ENCODE measurements at regions not wholly inside any gene's neighbourhood (a gene's known extent, or its start where the extent isn't known, plus 50 kb on each side); places are given as distances from the start of the nearest gene placed in this dataset.

GRCh38 chr13:90400372-90400771 lies 947.1 kb upstream of the MIR17HG start:
- POLR2A ChIA-PET, result no interaction called here
- no peak for ATAC-seq
- CTCF ChIA-PET, result no interaction called here
- H3K4me1 Mint-ChIP-seq, result peaks cover 24% of the 10 kb centered on the region
- DNase-seq (ENCODE audit: low spot score), result no peak
- H3K27ac Mint-ChIP-seq, result no peak overlapping the region
- no peak overlapping the region for H3K4me3 Mint-ChIP-seq
- H3K9me3 Mint-ChIP-seq, result peaks cover 35% of the 10 kb centered on the region
- no peak for TF ChIP-seq NFYB (CRISPR knock-in tag; conservative IDR thresholded peaks at IDR 0.05; ENCODE audit: low read depth)
- TF ChIP-seq, protein P1, sequence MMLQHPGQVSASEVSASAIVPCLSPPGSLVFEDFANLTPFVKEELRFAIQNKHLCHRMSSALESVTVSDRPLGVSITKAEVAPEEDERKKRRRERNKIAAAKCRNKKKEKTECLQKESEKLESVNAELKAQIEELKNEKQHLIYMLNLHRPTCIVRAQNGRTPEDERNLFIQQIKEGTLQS (CRISPR knock-in tag; conservative IDR thresholded peaks at IDR 0.05), result no peak
- TF ChIP-seq TCF7 (CRISPR knock-in tag; IDR thresholded peaks at IDR 0.05; ENCODE audit: low read depth), result no peak
- no peak for TF ChIP-seq KAT7 (CRISPR knock-in tag; IDR thresholded peaks at IDR 0.05; ENCODE audit: borderline replicate concordance)
- TF ChIP-seq CREM (CRISPR knock-in tag; IDR thresholded peaks at IDR 0.05), result no peak
- TF ChIP-seq, protein P2, sequence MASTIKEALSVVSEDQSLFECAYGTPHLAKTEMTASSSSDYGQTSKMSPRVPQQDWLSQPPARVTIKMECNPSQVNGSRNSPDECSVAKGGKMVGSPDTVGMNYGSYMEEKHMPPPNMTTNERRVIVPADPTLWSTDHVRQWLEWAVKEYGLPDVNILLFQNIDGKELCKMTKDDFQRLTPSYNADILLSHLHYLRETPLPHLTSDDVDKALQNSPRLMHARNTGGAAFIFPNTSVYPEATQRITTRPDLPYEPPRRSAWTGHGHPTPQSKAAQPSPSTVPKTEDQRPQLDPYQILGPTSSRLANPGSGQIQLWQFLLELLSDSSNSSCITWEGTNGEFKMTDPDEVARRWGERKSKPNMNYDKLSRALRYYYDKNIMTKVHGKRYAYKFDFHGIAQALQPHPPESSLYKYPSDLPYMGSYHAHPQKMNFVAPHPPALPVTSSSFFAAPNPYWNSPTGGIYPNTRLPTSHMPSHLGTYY (CRISPR knock-in tag; IDR thresholded peaks at IDR 0.05), result no peak
- TF ChIP-seq, protein P3, sequence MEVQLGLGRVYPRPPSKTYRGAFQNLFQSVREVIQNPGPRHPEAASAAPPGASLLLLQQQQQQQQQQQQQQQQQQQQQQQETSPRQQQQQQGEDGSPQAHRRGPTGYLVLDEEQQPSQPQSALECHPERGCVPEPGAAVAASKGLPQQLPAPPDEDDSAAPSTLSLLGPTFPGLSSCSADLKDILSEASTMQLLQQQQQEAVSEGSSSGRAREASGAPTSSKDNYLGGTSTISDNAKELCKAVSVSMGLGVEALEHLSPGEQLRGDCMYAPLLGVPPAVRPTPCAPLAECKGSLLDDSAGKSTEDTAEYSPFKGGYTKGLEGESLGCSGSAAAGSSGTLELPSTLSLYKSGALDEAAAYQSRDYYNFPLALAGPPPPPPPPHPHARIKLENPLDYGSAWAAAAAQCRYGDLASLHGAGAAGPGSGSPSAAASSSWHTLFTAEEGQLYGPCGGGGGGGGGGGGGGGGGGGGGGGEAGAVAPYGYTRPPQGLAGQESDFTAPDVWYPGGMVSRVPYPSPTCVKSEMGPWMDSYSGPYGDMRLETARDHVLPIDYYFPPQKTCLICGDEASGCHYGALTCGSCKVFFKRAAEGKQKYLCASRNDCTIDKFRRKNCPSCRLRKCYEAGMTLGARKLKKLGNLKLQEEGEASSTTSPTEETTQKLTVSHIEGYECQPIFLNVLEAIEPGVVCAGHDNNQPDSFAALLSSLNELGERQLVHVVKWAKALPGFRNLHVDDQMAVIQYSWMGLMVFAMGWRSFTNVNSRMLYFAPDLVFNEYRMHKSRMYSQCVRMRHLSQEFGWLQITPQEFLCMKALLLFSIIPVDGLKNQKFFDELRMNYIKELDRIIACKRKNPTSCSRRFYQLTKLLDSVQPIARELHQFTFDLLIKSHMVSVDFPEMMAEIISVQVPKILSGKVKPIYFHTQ (CRISPR knock-in tag; IDR thresholded peaks at IDR 0.05), result no peak
- TF ChIP-seq AFF4 (CRISPR knock-in tag; IDR thresholded peaks at IDR 0.05; ENCODE audit: borderline replicate concordance), result no peak
- no peak for TF ChIP-seq ATF1 (CRISPR knock-in tag; IDR thresholded peaks at IDR 0.05)
- no peak for TF ChIP-seq ZNF232 (CRISPR knock-in tag; IDR thresholded peaks at IDR 0.05)
- TF ChIP-seq RELA (CRISPR knock-in tag; IDR thresholded peaks at IDR 0.05; ENCODE audit: borderline replicate concordance), result no peak
- no peak for TF ChIP-seq FOXP1 (CRISPR knock-in tag; IDR thresholded peaks at IDR 0.05; ENCODE audit: borderline replicate concordance)
- TF ChIP-seq USF1 (CRISPR knock-in tag; IDR thresholded peaks at IDR 0.05), result no peak
- TF ChIP-seq, protein P4, sequence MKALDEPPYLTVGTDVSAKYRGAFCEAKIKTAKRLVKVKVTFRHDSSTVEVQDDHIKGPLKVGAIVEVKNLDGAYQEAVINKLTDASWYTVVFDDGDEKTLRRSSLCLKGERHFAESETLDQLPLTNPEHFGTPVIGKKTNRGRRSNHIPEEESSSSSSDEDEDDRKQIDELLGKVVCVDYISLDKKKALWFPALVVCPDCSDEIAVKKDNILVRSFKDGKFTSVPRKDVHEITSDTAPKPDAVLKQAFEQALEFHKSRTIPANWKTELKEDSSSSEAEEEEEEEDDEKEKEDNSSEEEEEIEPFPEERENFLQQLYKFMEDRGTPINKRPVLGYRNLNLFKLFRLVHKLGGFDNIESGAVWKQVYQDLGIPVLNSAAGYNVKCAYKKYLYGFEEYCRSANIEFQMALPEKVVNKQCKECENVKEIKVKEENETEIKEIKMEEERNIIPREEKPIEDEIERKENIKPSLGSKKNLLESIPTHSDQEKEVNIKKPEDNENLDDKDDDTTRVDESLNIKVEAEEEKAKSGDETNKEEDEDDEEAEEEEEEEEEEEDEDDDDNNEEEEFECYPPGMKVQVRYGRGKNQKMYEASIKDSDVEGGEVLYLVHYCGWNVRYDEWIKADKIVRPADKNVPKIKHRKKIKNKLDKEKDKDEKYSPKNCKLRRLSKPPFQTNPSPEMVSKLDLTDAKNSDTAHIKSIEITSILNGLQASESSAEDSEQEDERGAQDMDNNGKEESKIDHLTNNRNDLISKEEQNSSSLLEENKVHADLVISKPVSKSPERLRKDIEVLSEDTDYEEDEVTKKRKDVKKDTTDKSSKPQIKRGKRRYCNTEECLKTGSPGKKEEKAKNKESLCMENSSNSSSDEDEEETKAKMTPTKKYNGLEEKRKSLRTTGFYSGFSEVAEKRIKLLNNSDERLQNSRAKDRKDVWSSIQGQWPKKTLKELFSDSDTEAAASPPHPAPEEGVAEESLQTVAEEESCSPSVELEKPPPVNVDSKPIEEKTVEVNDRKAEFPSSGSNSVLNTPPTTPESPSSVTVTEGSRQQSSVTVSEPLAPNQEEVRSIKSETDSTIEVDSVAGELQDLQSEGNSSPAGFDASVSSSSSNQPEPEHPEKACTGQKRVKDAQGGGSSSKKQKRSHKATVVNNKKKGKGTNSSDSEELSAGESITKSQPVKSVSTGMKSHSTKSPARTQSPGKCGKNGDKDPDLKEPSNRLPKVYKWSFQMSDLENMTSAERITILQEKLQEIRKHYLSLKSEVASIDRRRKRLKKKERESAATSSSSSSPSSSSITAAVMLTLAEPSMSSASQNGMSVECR (CRISPR knock-in tag; IDR thresholded peaks at IDR 0.05; ENCODE audit: borderline replicate concordance), result no peak
- no peak for TF ChIP-seq ATF6 (CRISPR knock-in tag; IDR thresholded peaks at IDR 0.05)
- TF ChIP-seq NFE2L1 (CRISPR knock-in tag; IDR thresholded peaks at IDR 0.05), result no peak
- TF ChIP-seq SMAD3 (CRISPR knock-in tag; IDR thresholded peaks at IDR 0.05; ENCODE audit: borderline replicate concordance), result no peak
- TF ChIP-seq, protein P5, sequence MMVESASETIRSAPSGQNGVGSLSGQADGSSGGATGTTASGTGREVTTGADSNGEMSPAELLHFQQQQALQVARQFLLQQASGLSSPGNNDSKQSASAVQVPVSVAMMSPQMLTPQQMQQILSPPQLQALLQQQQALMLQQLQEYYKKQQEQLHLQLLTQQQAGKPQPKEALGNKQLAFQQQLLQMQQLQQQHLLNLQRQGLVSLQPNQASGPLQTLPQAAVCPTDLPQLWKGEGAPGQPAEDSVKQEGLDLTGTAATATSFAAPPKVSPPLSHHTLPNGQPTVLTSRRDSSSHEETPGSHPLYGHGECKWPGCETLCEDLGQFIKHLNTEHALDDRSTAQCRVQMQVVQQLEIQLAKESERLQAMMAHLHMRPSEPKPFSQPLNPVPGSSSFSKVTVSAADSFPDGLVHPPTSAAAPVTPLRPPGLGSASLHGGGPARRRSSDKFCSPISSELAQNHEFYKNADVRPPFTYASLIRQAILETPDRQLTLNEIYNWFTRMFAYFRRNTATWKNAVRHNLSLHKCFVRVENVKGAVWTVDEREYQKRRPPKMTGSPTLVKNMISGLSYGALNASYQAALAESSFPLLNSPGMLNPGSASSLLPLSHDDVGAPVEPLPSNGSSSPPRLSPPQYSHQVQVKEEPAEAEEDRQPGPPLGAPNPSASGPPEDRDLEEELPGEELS (CRISPR knock-in tag; IDR thresholded peaks at IDR 0.05), result no peak
- H3K27me3 Mint-ChIP-seq (ENCODE audit: low read depth), result no peaks in the 10 kb centered on the region
- H3K36me3 Mint-ChIP-seq, result peaks cover 24% of the 10 kb centered on the region
